A549 (cell line): ENCODE measurements at regions not wholly inside any gene's neighbourhood (a gene's known extent, or its start where the extent isn't known, plus 50 kb on each side); places are given as distances from the start of the nearest gene placed in this dataset.

Experiments used
- ATAC-seq, 2 experiments: fragments of 200-7000 bp in 1 of 2; fragments of >200 bp in 1 of 2; cut with Nextera tagmentation in 1 of 2; cut with Tn5 transposase in 1 of 2; 3 replicates each; pipeline versions ENCODE4 v1.8.0 to v1.9.1; 2018 to 2020; ENCODE audit warnings: mild to moderate bottlenecking in 1 of 2, moderate library complexity in 1 of 2
- CTCF ChIA-PET: fragments of 300-600 bp; sonication (Branson Sonifier 250); formaldehyde crosslinking; extraction: SDS; loops from one replicate; lab custom pipeline; 2021; ENCODE audit warnings: antibody characterized with exemption, inconsistent platforms; lab: Yijun Ruan, JAX
- POLR2A ChIA-PET: fragments of 350-600 bp; formaldehyde crosslinking; extraction: SDS; loops from one replicate; lab custom pipeline; 2021; ENCODE audit warnings: antibody characterized with exemption, inconsistent platforms; lab: Yijun Ruan, JAX
- DNase-seq, 2 experiments: peaks; one replicate each; pipeline versions ENCODE4 v3.0.0 to v3.0.0-alpha.2; 2011 to 2016; ENCODE audit warnings: low read depth in 1 of 2, low spot score in 1 of 2
- FAIRE-seq: peaks from 2 replicates; lab custom pipeline; 2011; peaks lifted over from hg19 to GRCh38; lab: Jason Lieb, UNC
- H3K27ac ChIP-seq, 2 experiments: fragments of >200 bp; sonication (Bioruptor Twin); formaldehyde crosslinking; 3 replicates each; pipeline ENCODE4 v1.5.1; 2016 to 2017
- H3K4me1 ChIP-seq: fragments of >200 bp; sonication (Bioruptor Twin); formaldehyde crosslinking; 3 replicates; pipeline ENCODE4 v1.6.1; 2016
- H3K4me2 ChIP-seq: fragments of >200 bp; sonication (Bioruptor Twin); formaldehyde crosslinking; 3 replicates; pipeline ENCODE4 v1.6.1; 2016
- H3K4me3 ChIP-seq: fragments of >200 bp; sonication (Bioruptor Twin); formaldehyde crosslinking; 3 replicates; pipeline ENCODE4 v1.5.1; 2016
- H3K9me3 ChIP-seq: fragments of >200 bp; sonication (Bioruptor Twin); formaldehyde crosslinking; 3 replicates; pipeline ENCODE4 v1.6.1; 2016
- CBX2 ChIP-seq: fragments of 200-600 bp; sonication (generic); IDR thresholded peaks from 2 replicates; pipeline ENCODE4 v1.6.1; 2016; ENCODE audit warnings: low read depth, mild to moderate bottlenecking, borderline replicate concordance
- CHD2 ChIP-seq: fragments of 150-350 bp; IDR thresholded peaks from 2 replicates; pipeline ENCODE4 v1.6.1; 2014; ENCODE audit warnings: low read length; ENCODE audit not compliant: partially characterized antibody
- EP300 ChIP-seq, 2 experiments: fragments of >200 bp; sonication (Bioruptor Twin); formaldehyde crosslinking; IDR thresholded peaks; 2 replicates in 1 of 2; 3 replicates in 1 of 2; pipeline ENCODE4 v1.6.1; 2016 to 2017
- FOXS1 ChIP-seq: fragments of 250-450 bp; sonication (Bioruptor Pico); IDR thresholded peaks from 2 replicates; pipeline ENCODE4 v1.5.0; 2020; ENCODE audit warnings: mild to moderate bottlenecking, moderate library complexity
- HDAC2 ChIP-seq: fragments of 200-600 bp; sonication (generic); IDR thresholded peaks from 2 replicates; pipeline ENCODE4 v1.6.1; 2016
- KDM1A ChIP-seq: fragments of 200-600 bp; sonication (generic); IDR thresholded peaks from 2 replicates; pipeline ENCODE4 v1.6.1; 2016; ENCODE audit warnings: low read depth, mild to moderate bottlenecking
- MAZ ChIP-seq: fragments of 150-350 bp; IDR thresholded peaks from 2 replicates; pipeline ENCODE4 v1.6.1; 2014; ENCODE audit warnings: antibody characterized with exemption, low read depth, low read length, borderline replicate concordance
- NFE2L2 ChIP-seq: fragments of 150-350 bp; conservative IDR thresholded peaks from 2 replicates; pipeline ENCODE4 v1.6.1; 2014; ENCODE audit warnings: low read length
- RAD21 ChIP-seq, 2 experiments: fragments of >200 bp in 1 of 2; sonication (Bioruptor Twin) in 1 of 2; formaldehyde crosslinking in 1 of 2; IDR thresholded peaks in 1 of 2; conservative IDR thresholded peaks in 1 of 2; 2 replicates in 1 of 2; 3 replicates in 1 of 2; pipeline ENCODE4 v1.6.1; 2012 to 2018; ENCODE audit warnings: inconsistent platforms in 1 of 2
- RFX5 ChIP-seq: fragments of 450-650 bp; IDR thresholded peaks from 2 replicates; pipeline ENCODE4 v1.7.1; 2014; ENCODE audit warnings: antibody characterized with exemption, mild to moderate bottlenecking, moderate library complexity
- ZC3H11A ChIP-seq: fragments of 450-650 bp; IDR thresholded peaks from 2 replicates; pipeline ENCODE4 v1.6.1; 2014; ENCODE audit warnings: antibody characterized with exemption, mild to moderate bottlenecking
- ZNF302 ChIP-seq: fragments of 250-450 bp; sonication (Bioruptor Pico); IDR thresholded peaks from 2 replicates; pipeline ENCODE4 v1.9.0; 2021; ENCODE audit warnings: inconsistent platforms, mild to moderate bottlenecking, moderate library complexity
- WGBS: methylation state at CpG from one replicate; pipeline ENCODE4 v1.1.6; 2017; ENCODE audit errors: missing lambda C conversion rate; 5-methylcytosine and 5-hydroxymethylcytosine counted together
- TF ChIP-seq, protein P1 (sequence below): IDR thresholded peaks from 2 replicates; pipeline ENCODE4 v1.6.1; 2012
- TF ChIP-seq, protein P2 (sequence below): fragments of 250-450 bp; sonication (Bioruptor Pico); IDR thresholded peaks from 2 replicates; pipeline ENCODE4 v1.5.0; 2021; ENCODE audit warnings: mild to moderate bottlenecking, moderate library complexity, borderline replicate concordance
- TF ChIP-seq, protein P3 (sequence below): fragments of 250-450 bp; sonication (Bioruptor Pico); IDR thresholded peaks from 2 replicates; pipeline ENCODE4 v1.5.0; 2020; ENCODE audit warnings: low read depth, mild to moderate bottlenecking, moderate library complexity
- TF ChIP-seq, protein P4 (sequence below): fragments of 200-600 bp; sonication (generic); IDR thresholded peaks from 2 replicates; pipeline ENCODE4 v1.6.1; 2016; ENCODE audit warnings: antibody characterized with exemption, mild to moderate bottlenecking, moderate library complexity

DNA sequence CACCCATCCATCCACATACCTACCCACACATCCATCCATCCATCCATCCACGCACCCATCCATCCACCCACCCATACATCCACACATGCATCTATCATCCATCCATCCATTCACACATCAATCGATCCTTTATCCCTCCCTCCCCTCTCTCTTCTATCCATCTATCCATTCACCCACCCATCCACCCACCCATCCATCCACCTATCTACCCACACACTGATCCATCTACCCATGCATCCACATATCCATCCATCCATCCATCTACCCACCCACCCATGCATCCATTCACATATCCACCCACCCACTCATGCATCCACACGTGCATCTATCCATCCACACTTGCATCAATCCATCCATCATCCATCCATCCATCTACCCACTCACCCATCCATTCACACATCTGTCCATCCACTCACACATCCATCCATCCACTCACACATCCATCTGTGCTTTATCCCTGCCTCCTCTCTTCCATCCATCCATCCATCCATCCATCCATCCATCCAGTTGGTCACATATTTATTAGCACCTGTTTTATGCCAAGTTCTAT is 366.1 kb downstream of the CTTN start:
- Histone ChIP-seq H3K9me3 (peaks cover 4% of the 10 kb centered on the region; the same call in 1 of the 3 replicates), H3K4me1 (no peaks in the 10 kb centered on the region), H3K4me2 (no peak overlapping the region), H3K27ac (no peak overlapping the region), H3K4me3 (no peak overlapping the region)
- ChIA-PET POLR2A (no interaction called here), CTCF (no interaction called here)
- DNase-seq (no peak), ATAC-seq (no peak), FAIRE-seq (no peak)
- WGBS, result 92% methylated on average over 3 of the region's 3 CpGs
- TF ChIP-seq EP300 (IDR thresholded peaks at IDR 0.05) (no peak), MAZ (no peak), CHD2 (no peak), ZC3H11A (no peak), RFX5 (no peak), KDM1A (no peak)
- TF ChIP-seq, protein P1, sequence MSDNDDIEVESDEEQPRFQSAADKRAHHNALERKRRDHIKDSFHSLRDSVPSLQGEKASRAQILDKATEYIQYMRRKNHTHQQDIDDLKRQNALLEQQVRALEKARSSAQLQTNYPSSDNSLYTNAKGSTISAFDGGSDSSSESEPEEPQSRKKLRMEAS, result no peak

DNA sequence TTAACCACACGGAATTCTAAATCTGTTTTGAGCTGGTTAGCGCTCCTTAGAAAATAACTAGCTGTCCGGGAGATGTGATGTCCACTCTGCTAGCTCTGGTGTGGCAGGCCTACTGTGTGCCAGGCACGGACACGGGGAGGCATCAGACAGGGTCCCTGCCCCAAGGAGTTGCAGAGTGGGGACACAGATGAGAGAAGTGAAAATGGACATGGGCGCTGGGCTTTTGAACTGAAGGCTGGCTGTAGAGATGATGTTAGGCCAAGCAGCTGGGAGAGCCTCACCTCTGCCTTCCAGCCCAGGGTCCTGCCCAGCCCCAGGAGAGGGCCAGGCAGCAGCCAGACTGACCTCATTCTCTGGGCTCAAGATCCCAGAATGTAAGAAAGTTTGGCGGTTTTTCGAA is 368.6 kb downstream of the CTTN start:
- Histone ChIP-seq H3K4me1 (no peaks in the 10 kb centered on the region), H3K9me3 (no peaks in the 10 kb centered on the region), H3K4me2 (no peak overlapping the region), H3K27ac (no peak overlapping the region), H3K4me3 (no peak overlapping the region)
- DNase-seq (no peak), ATAC-seq (no peak), FAIRE-seq (no peak)
- TF ChIP-seq CBX2, result no peak
- TF ChIP-seq RAD21 (conservative IDR thresholded peaks at IDR 0.05 in 1 of 2, IDR thresholded peaks at IDR 0.05 in 1 of 2), result no peak
- TF ChIP-seq, protein P2, sequence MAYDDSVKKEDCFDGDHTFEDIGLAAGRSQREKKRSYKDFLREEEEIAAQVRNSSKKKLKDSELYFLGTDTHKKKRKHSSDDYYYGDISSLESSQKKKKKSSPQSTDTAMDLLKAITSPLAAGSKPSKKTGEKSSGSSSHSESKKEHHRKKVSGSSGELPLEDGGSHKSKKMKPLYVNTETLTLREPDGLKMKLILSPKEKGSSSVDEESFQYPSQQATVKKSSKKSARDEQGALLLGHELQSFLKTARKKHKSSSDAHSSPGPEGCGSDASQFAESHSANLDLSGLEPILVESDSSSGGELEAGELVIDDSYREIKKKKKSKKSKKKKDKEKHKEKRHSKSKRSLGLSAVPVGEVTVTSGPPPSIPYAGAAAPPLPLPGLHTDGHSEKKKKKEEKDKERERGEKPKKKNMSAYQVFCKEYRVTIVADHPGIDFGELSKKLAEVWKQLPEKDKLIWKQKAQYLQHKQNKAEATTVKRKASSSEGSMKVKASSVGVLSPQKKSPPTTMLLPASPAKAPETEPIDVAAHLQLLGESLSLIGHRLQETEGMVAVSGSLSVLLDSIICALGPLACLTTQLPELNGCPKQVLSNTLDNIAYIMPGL (CRISPR knock-in tag), result no peak
- no peak for TF ChIP-seq HDAC2
- TF ChIP-seq, protein P3, sequence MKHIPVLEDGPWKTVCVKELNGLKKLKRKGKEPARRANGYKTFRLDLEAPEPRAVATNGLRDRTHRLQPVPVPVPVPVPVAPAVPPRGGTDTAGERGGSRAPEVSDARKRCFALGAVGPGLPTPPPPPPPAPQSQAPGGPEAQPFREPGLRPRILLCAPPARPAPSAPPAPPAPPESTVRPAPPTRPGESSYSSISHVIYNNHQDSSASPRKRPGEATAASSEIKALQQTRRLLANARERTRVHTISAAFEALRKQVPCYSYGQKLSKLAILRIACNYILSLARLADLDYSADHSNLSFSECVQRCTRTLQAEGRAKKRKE (CRISPR knock-in tag), result no peak
- ChIA-PET CTCF (no interaction called here), POLR2A (no interaction called here)
- WGBS, result 93% methylated on average over 8 of the region's 8 CpGs

DNA sequence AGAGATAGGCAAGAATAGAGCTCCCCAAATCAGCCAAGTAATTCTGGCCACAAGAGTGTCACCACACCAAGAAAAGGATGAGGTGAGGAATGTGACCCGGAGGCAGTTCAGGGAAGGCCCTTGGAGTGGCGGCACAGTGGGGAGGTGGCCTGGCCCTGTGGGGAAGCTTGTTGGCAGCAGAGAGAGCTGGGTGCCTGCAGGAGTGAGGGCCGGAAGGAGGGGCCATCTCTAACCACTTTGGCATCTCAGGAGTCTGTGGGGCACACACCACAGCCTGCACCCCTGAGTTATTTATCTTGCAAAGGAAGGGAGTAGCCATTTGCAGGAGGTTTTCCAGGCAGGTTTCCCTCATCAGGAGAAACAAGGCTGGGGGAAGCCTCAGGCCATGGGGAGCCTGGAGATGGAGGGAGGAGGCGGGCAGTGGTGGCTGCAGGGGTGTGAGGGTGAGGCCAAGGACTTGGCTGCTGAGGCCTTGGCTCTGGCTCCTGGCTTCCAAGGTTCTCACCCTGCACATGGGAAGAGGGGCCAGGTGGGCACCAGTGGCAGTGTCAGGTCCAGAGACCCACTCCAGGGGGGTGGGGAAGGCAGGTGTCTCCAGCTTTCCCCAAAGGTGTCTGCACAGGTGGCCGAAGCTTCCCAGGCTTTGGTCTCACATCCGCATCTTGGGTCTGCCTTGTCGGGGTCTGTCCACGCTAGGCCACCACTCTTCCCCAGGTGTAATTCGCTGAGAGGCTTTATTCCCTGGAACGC is 370.2 kb downstream of the CTTN start:
- Histone ChIP-seq H3K4me3 (no peak overlapping the region), H3K27ac (no peak overlapping the region)
- ChIA-PET CTCF (interaction anchor here (2.0 kb wide), 1 partner anchor 12 kb away, joined by 5 read pairs; no protein-coding TSS in a partner anchor), POLR2A (no interaction called here)
- FAIRE-seq, result no peak
- TF ChIP-seq, protein P4, sequence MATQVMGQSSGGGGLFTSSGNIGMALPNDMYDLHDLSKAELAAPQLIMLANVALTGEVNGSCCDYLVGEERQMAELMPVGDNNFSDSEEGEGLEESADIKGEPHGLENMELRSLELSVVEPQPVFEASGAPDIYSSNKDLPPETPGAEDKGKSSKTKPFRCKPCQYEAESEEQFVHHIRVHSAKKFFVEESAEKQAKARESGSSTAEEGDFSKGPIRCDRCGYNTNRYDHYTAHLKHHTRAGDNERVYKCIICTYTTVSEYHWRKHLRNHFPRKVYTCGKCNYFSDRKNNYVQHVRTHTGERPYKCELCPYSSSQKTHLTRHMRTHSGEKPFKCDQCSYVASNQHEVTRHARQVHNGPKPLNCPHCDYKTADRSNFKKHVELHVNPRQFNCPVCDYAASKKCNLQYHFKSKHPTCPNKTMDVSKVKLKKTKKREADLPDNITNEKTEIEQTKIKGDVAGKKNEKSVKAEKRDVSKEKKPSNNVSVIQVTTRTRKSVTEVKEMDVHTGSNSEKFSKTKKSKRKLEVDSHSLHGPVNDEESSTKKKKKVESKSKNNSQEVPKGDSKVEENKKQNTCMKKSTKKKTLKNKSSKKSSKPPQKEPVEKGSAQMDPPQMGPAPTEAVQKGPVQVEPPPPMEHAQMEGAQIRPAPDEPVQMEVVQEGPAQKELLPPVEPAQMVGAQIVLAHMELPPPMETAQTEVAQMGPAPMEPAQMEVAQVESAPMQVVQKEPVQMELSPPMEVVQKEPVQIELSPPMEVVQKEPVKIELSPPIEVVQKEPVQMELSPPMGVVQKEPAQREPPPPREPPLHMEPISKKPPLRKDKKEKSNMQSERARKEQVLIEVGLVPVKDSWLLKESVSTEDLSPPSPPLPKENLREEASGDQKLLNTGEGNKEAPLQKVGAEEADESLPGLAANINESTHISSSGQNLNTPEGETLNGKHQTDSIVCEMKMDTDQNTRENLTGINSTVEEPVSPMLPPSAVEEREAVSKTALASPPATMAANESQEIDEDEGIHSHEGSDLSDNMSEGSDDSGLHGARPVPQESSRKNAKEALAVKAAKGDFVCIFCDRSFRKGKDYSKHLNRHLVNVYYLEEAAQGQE, result no peak
- no peak for TF ChIP-seq ZNF302
- no peak for TF ChIP-seq FOXS1 (CRISPR knock-in tag)
- no peak for TF ChIP-seq NFE2L2
- TF ChIP-seq, all 56 proteins: peak for 0
- DNase-seq (no peak), ATAC-seq (no peak)
- H3K4me2 ChIP-seq, result no peak overlapping the region
- H3K4me1 ChIP-seq, result no peaks in the 10 kb centered on the region
- no peaks in the 10 kb centered on the region for H3K9me3 ChIP-seq
- WGBS, result 98% methylated on average over 9 of the region's 10 CpGs
